ENCODE measurements at regions not wholly inside any gene's neighbourhood (a gene's known extent, or its start where the extent isn't known, plus 50 kb on each side); places are given as distances from the start of the nearest gene placed in this dataset.

DNA sequence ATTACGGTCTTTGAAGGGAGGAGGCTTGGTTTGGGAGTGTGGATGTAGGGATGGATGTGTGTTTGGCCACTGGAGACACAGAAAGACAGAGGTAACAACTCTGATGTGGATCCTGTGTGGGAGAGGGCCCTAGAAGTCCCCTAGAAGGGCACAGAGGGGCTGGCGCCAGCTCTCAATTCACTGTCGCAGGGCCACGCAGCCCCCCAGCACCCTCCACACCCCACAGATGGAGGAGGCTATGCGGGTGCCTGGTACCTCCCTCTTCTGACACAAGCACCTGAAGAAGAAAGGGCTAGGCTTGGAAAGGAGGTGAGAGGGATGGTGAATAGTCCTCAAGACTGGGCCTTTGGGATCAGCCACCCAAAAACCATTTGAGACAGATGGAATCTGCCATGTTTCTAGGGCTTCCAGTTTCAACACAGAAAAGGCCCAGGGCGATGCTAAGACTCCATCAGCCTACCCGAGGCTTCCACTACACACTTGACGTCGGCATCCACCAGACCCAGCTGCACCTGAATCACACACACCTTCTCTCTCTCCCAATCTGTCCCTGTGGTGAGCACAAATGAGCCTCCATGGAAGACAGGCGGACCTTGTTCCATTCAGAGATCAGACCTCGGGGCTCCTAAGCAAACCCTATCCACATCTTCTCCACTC, 413.5 kb upstream of the HS6ST1 start:
- TF ChIP-seq POLR2A (IDR thresholded peaks at IDR 0.05): no peak
- TF ChIP-seq, protein P1, sequence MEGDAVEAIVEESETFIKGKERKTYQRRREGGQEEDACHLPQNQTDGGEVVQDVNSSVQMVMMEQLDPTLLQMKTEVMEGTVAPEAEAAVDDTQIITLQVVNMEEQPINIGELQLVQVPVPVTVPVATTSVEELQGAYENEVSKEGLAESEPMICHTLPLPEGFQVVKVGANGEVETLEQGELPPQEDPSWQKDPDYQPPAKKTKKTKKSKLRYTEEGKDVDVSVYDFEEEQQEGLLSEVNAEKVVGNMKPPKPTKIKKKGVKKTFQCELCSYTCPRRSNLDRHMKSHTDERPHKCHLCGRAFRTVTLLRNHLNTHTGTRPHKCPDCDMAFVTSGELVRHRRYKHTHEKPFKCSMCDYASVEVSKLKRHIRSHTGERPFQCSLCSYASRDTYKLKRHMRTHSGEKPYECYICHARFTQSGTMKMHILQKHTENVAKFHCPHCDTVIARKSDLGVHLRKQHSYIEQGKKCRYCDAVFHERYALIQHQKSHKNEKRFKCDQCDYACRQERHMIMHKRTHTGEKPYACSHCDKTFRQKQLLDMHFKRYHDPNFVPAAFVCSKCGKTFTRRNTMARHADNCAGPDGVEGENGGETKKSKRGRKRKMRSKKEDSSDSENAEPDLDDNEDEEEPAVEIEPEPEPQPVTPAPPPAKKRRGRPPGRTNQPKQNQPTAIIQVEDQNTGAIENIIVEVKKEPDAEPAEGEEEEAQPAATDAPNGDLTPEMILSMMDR (IDR thresholded peaks at IDR 0.05): no peak
- H3K9me3 ChIP-seq: no peaks in the 10 kb centered on the region
- no peaks in the 10 kb centered on the region for H3K27me3 ChIP-seq
- H3K4me3 ChIP-seq (replicated peaks in 1 of 3): no peak overlapping the region
- no peak for DNase-seq
- intact Hi-C loops (cut with DNase I): loop anchor here (10.0 kb wide), 4 partner anchors 417 to 1193 kb away; partner anchors contain the start of gene HS6ST1
- H3K36me3 ChIP-seq: no peaks in the 10 kb centered on the region
- H3K4me1 ChIP-seq: peaks cover 7 to 24% of the 10 kb centered on the region in 2 donors
- 92 to 96% methylated on average over 10 to 11 of the region's 11 CpGs for WGBS, 2 donors
- H3K27ac ChIP-seq: no peak overlapping the region

DNA sequence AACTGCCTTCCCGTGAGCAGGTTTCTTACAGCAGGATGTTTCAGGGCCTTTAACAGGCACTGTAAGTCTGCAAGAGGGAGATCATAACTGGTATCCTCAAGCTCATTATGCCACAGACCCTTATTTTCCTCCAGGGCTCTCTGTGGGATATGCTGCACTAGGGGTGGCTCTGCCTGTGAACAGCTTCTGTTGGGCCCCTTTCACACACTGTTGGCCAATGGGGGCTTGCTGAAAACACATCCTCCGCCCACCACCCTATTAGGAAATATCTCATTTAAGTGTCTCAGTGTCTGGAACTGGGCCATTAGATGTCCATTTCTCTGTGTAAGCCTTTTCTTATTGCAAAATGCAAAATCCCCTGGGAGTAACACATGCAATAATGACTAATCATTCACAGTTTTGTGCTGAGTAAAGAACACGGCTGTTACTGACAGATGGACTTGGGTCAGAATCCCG, 414.3 kb upstream of the HS6ST1 start:
- 71 to 73% methylated on average over 4 of the region's 4 CpGs for WGBS, 2 donors
- Histone ChIP-seq H3K4me1 (peaks cover 7 to 24% of the 10 kb centered on the region in 2 donors), H3K4me3 (replicated peaks in 1 of 3) (no peak overlapping the region), H3K9me3 (no peaks in the 10 kb centered on the region), H3K36me3 (no peaks in the 10 kb centered on the region), H3K27ac (no peak overlapping the region), H3K27me3 (no peaks in the 10 kb centered on the region)
- TF ChIP-seq POLR2A (IDR thresholded peaks at IDR 0.05): no peak
- DNase-seq: no peak
- intact Hi-C loops (cut with DNase I): loop anchor here (10.0 kb wide), 4 partner anchors 418 to 1192 kb away; partner anchors contain the start of gene HS6ST1

DNA sequence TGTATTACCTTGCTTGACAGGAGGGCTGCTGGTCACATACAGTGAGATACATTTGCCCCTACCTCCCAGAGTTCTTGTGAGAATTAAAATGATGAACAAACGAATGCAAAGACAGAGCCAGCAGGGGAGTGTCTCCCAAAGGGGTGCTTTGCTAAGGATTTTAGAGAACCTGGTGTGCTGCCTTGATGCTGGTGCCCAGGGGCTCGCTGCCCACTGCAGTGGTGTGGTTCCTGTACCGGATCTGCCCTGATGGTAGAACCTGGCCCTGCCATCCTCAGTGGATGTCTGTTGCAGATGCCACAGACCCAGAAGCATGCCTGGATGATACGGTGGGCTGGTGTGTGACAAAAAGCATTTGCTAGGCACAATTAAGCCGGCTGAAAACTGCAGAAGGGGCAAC, 414.8 kb upstream of the HS6ST1 start:
- Histone ChIP-seq H3K4me3 (replicated peaks in 1 of 3) (no peak overlapping the region), H3K36me3 (no peaks in the 10 kb centered on the region), H3K27ac (no peak overlapping the region), H3K9me3 (no peaks in the 10 kb centered on the region), H3K27me3 (no peaks in the 10 kb centered on the region), H3K4me1 (peaks cover 7 to 24% of the 10 kb centered on the region in 2 donors)
- WGBS, 2 donors: 87 to 91% methylated on average over 5 of the region's 5 CpGs
- intact Hi-C loops (cut with DNase I): loop anchor here (10.0 kb wide), 4 partner anchors 419 to 1191 kb away; partner anchors contain the start of gene HS6ST1
- TF ChIP-seq POLR2A (IDR thresholded peaks at IDR 0.05): no peak
- TF ChIP-seq, protein P1 (IDR thresholded peaks at IDR 0.05): no peak
- no peak for DNase-seq

DNA sequence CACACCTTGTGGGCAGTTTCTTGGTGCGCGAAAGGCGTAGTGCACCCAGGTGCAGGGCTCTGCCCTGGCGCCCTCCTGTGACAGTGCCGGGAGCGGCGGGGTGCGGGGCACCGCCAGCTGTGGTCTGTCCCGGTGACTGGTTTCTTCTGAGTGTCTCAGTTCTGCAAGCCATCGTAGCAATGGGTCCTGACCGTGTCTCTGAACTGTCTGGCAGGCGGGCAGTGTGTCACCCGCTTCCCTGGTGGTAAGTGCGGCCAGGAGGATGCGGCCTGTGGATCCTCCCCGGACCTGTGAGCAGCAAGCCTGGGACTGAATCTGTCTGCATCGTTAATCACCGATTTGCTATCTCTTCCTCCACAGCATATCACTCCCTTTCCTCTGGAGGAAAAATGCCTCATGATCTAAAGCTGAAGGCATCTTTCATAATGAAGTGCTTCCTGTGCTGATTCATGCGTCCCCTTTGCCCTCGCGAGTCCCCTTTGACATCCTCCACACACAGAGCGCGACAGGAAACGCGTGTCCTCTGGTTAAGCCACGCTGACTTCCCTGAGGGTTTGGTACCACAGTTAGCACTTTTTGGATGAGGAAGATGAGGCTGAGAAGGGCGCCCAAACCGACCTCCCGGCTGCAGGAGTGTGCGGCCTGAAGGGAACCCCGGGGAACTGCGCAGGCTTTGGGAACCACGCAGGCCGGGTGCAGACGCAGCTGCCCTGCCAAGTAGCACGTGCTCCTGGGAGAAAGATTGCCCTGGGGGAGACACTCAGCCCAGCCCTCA, 416.0 kb upstream of the HS6ST1 start:
- TF ChIP-seq POLR2A (IDR thresholded peaks at IDR 0.05): no peak
- TF ChIP-seq, protein P1 (IDR thresholded peaks at IDR 0.05): no peak
- DNase-seq: no peak

DNA sequence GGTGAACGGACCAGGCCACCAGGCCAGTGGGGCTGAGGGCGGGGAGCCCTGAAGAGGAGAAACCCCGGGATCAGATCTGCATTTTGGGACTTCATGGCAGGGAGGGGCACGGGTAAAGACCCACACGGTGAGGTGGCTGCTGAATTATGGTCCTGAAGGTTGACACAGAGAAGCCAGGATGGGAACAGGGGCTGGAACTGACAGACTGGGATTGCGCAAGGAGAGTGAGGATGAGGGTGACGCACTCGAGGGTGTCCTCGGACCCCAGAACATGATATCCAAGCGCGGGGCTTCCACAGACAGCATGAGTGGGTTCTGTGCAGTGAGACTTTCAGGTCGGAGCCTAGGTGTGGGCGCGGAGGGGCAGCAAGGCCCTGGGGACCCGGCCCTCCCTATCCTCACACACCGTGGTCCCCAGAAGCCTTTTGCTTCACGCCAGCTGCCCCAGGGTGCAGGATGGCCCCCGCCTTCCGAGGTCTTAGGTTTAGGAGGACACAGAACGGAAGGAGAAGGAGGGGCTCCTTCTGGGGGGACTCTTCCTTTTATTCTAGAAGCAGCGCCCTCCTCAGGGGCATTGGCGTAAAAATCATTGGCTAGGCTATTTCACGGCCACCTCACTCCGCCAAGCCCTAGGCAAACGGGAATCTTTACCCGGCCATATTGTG, 416.8 kb upstream of the HS6ST1 start:
- H3K27me3 ChIP-seq: no peaks in the 10 kb centered on the region
- H3K9me3 ChIP-seq: no peaks in the 10 kb centered on the region
- no peak for TF ChIP-seq POLR2A (IDR thresholded peaks at IDR 0.05)
- TF ChIP-seq, protein P1 (IDR thresholded peaks at IDR 0.05): no peak
- no peak for DNase-seq
- intact Hi-C loops (cut with DNase I): loop anchor here (10.0 kb wide), 4 partner anchors 421 to 1189 kb away; partner anchors contain the start of gene HS6ST1
- no peaks in the 10 kb centered on the region for H3K36me3 ChIP-seq
- 86 to 92% methylated on average over 25 to 26 of the region's 26 CpGs for WGBS, 2 donors
- no peak overlapping the region for H3K27ac ChIP-seq
- H3K4me3 ChIP-seq (replicated peaks in 1 of 3): no peak overlapping the region
- peaks cover 7 to 24% of the 10 kb centered on the region in 2 donors for H3K4me1 ChIP-seq

More for the DNA sequence above, 416.0 kb upstream of the HS6ST1 start:
- WGBS, 2 donors: 59 to 83% methylated on average over 24 to 25 of the region's 37 CpGs
- Histone ChIP-seq H3K27ac (no peak overlapping the region), H3K36me3 (no peaks in the 10 kb centered on the region), H3K9me3 (no peaks in the 10 kb centered on the region), H3K4me3 (replicated peaks in 1 of 3) (no peak overlapping the region), H3K27me3 (no peaks in the 10 kb centered on the region), H3K4me1 (peaks cover 7 to 24% of the 10 kb centered on the region in 2 donors)
- intact Hi-C loops (cut with DNase I): loop anchor here (10.0 kb wide), 4 partner anchors 420 to 1190 kb away; partner anchors contain the start of gene HS6ST1

All from thyroid gland (tissue), 4 donors.